ENCODE measurements at regions not wholly inside any gene's neighbourhood (a gene's known extent, or its start where the extent isn't known, plus 50 kb on each side); places are given as distances from the start of the nearest gene placed in this dataset.

DNA sequence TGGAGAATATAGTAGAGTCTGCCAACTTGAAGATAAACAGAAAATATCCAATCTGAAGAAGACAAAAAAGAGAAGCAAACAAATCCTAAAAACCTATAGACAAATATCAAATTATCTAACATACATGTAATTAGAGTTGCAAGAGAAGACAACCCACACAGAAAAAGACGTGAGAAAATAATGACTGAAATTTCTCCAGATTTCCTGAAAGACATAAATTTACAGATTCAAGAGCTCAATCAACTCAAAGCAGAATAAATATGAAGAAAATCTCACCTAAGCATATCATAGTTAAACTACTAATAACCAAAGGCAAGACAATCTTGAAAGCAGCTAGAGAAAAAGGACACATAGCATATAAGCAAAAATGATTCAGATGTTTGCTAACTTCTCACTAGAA, 261.2 kb upstream of the NFIA start:
- no peaks in the 10 kb centered on the region for H3K4me1 ChIP-seq
- no peaks in the 10 kb centered on the region for H3K36me3 ChIP-seq
- DNase-seq, result no peak
- TF ChIP-seq, protein P1, sequence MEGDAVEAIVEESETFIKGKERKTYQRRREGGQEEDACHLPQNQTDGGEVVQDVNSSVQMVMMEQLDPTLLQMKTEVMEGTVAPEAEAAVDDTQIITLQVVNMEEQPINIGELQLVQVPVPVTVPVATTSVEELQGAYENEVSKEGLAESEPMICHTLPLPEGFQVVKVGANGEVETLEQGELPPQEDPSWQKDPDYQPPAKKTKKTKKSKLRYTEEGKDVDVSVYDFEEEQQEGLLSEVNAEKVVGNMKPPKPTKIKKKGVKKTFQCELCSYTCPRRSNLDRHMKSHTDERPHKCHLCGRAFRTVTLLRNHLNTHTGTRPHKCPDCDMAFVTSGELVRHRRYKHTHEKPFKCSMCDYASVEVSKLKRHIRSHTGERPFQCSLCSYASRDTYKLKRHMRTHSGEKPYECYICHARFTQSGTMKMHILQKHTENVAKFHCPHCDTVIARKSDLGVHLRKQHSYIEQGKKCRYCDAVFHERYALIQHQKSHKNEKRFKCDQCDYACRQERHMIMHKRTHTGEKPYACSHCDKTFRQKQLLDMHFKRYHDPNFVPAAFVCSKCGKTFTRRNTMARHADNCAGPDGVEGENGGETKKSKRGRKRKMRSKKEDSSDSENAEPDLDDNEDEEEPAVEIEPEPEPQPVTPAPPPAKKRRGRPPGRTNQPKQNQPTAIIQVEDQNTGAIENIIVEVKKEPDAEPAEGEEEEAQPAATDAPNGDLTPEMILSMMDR (IDR thresholded peaks at IDR 0.05; ENCODE audit: low read depth, low read length), result no peak
- no peak overlapping the region for H3K4me3 ChIP-seq (ENCODE audit: low read depth, low read length)
- no peaks in the 10 kb centered on the region for H3K9me3 ChIP-seq
- H3K27me3 ChIP-seq, result no peaks in the 10 kb centered on the region

DNA sequence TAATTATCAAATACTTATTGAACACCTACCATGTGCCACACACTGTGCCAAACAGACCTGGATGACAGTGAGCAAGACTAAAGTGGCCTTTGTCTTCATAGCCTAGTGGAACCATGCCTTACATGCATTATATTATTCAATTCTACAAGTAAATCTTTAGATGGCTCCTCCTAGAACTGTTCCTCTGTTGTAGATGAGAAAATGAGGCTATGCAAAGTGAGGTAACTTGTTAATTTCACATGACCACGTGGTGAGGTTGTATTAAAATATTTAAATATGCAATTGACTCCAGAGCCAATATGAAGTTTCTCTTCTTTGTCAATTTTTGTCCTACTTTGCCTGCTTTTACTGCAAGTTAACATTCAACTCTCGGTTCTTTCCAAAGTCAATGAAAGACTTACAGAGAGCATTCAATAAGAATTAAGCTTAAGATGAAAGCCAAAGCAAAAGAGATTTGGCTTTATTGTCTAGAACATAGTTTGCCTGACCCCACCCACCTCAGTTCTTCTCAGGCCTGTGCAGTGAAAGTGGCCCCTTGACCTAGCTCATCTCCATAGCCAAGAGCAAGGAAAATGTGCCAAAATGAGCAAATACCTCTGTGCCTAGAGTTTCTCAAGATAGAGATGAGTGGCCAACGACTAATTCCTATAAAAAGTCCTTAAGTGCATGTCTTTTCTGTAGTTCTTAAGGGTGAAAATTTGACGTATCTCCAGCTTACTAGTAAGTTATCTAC, 263.2 kb upstream of the NFIA start:
- Histone ChIP-seq H3K27me3 (no peaks in the 10 kb centered on the region), H3K36me3 (no peaks in the 10 kb centered on the region), H3K4me3 (ENCODE audit: low read depth, low read length) (no peak overlapping the region), H3K4me1 (no peaks in the 10 kb centered on the region), H3K9me3 (no peaks in the 10 kb centered on the region)
- TF ChIP-seq, protein P1 (IDR thresholded peaks at IDR 0.05; ENCODE audit: low read depth, low read length), result no peak
- DNase-seq, result no peak

DNA sequence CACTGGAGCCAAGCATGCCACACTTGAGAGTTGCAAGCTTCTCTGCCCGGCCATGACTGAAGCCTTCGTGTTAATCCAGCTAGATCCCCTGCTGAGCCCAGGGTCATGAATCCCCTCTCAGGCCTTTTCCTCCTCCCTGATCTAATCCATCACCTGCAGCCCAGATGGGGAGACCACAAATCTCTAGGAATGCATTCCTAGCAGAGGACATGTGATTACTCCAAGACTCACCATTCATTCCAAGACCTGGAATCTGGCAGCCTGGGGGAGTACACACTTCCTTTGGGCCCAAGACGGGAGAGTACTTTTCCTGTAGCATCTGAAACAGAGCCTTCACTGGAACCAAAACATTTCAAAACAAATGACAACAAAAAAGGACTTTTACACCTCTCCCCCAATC, 269.3 kb upstream of the NFIA start:
- no peak overlapping the region for H3K4me3 ChIP-seq (ENCODE audit: low read depth, low read length)
- H3K27me3 ChIP-seq, result no peaks in the 10 kb centered on the region
- no peak for DNase-seq
- no peaks in the 10 kb centered on the region for H3K4me1 ChIP-seq
- TF ChIP-seq, protein P1 (IDR thresholded peaks at IDR 0.05; ENCODE audit: low read depth, low read length), result no peak
- no peaks in the 10 kb centered on the region for H3K9me3 ChIP-seq
- no peaks in the 10 kb centered on the region for H3K36me3 ChIP-seq

DNA sequence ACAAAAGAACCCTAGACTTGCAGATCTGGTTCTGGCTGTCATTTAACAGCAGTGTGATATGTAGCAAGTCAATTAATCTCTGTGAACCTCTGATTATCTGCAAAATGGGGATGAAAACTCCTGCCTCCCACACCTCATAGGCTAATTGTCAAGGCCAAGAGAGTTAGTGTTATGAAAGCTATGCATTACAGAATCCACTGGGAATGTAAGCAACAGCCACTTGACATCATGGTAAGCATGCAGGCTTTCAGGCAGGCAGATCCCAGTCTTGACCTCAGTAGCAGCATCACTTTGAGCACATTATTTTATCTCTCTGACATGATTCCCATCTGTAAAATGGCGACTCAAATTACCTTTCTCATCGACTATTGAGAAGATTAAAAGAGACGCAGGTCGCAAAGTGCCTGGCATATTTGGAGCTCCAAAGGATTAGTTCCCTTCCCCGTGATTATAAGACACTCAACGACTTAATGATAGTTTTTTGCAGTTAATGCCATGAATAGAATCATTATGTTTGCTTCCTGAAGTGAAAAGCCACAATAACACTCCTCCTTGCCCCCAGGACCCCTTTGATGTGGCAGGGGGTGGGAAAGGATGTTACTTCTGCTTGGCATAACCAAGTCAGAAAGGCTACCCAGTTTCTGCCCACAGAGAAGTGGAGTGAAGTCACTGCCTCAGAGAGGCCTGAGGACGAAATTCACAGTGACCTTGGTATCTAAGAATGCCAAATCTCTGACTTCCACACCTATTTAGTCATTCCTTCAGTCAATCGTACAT, 273.0 kb upstream of the NFIA start:
- Histone ChIP-seq H3K27me3 (no peaks in the 10 kb centered on the region), H3K9me3 (no peaks in the 10 kb centered on the region), H3K36me3 (no peaks in the 10 kb centered on the region), H3K4me1 (no peaks in the 10 kb centered on the region), H3K4me3 (ENCODE audit: low read depth, low read length) (no peak overlapping the region)
- TF ChIP-seq, protein P1 (IDR thresholded peaks at IDR 0.05; ENCODE audit: low read depth, low read length), result no peak
- DNase-seq, result no peak

DNA sequence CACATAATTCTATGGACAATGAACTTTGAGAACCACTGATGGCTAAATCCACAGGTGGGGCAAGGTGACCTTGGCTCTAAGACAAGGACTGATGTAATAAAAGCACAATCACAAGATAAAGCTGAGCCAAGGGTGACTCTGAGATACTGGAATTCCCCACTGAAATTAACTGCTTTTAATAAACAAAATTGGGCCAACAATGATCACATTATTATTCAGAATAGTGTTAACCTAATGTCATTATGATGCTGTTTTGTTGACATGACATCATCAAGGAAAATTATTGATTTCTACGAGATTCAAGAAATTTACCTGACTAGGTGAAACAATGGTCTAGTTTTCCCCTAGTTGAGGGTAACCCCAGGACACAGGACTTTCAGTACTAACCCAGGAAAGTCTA, 273.7 kb upstream of the NFIA start:
- TF ChIP-seq, protein P1 (IDR thresholded peaks at IDR 0.05; ENCODE audit: low read depth, low read length), result no peak
- H3K4me3 ChIP-seq (ENCODE audit: low read depth, low read length), result no peak overlapping the region
- H3K4me1 ChIP-seq, result no peaks in the 10 kb centered on the region
- no peaks in the 10 kb centered on the region for H3K9me3 ChIP-seq
- H3K36me3 ChIP-seq, result no peaks in the 10 kb centered on the region
- no peaks in the 10 kb centered on the region for H3K27me3 ChIP-seq
- no peak for DNase-seq

DNA sequence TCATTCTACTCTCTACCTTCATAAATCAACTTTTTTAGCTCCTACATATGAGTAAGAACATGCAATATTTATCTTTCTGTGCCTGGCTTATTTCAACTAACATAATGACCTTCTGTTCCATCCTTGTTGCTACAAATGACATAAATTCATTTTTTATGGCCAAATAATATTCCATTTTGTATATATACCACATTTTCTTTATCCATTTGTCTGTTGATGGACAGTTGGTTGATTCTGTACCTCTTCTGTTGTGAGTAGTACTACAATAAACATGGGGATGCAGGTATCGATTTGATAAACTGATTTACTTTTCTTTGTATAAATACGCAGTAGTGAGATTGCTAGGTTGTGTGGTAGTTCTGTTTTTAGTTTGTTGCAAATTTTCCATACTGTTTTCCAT, 279.5 kb upstream of the NFIA start:
- no peaks in the 10 kb centered on the region for H3K36me3 ChIP-seq
- H3K4me3 ChIP-seq (ENCODE audit: low read depth, low read length), result no peak overlapping the region
- H3K9me3 ChIP-seq, result no peaks in the 10 kb centered on the region
- H3K27me3 ChIP-seq, result no peaks in the 10 kb centered on the region
- DNase-seq, result no peak
- no peaks in the 10 kb centered on the region for H3K4me1 ChIP-seq
- TF ChIP-seq, protein P1 (IDR thresholded peaks at IDR 0.05; ENCODE audit: low read depth, low read length), result no peak
